ENCODE measurements at regions not wholly inside any gene's neighbourhood (a gene's known extent, or its start where the extent isn't known, plus 50 kb on each side); places are given as distances from the start of the nearest gene placed in this dataset.
"Not testable (repeated sequence)": the region's sequence is repeated elsewhere in the genome, so short reads cannot be mapped to it uniquely, and the experiment has no call there.

- peak in 1 of 3 donors; percentile 14 for DNase-seq
These were observed 137.7 kb upstream of the SMYD2 start for GRCh38 chr1:214143006-214143992.

GRCh38 chr1:214144521-214144920 is 136.4 kb upstream of the SMYD2 start:
- not testable (repeated sequence) for DNase-seq

GRCh38 chr1:214146523-214146922 is 134.4 kb upstream of the SMYD2 start:
- DNase-seq: no peak

GRCh38 chr1:214154596-214155292 is 126.2 kb upstream of the SMYD2 start:
- no peak for DNase-seq

GRCh38 chr1:214155987-214156625 is 124.9 kb upstream of the SMYD2 start:
- DNase-seq: no peak

- no peak for DNase-seq
These were observed 116.8 kb upstream of the SMYD2 start for GRCh38 chr1:214164173-214164572.

GRCh38 chr1:214165850-214166374 is 115.0 kb upstream of the SMYD2 start:
- no peak for DNase-seq

GRCh38 chr1:214174508-214175199 is 106.3 kb upstream of the SMYD2 start:
- no peak for DNase-seq

- DNase-seq: no peak
These were observed 102.9 kb upstream of the SMYD2 start for GRCh38 chr1:214178102-214178501.

- no peak for DNase-seq
These were observed 96.0 kb upstream of the SMYD2 start for GRCh38 chr1:214184992-214185391.

GRCh38 chr1:214186103-214186824 is 94.7 kb upstream of the SMYD2 start:
- DNase-seq: no peak

GRCh38 chr1:214187121-214187900 is 93.6 kb upstream of the SMYD2 start:
- DNase-seq: no peak

- DNase-seq: no peak
These were observed 93.0 kb upstream of the SMYD2 start for GRCh38 chr1:214187933-214188332.

GRCh38 chr1:214188835-214189234 is 92.1 kb upstream of the SMYD2 start:
- no peak for DNase-seq

- DNase-seq: no peak
These were observed 87.9 kb upstream of the SMYD2 start for GRCh38 chr1:214192825-214193643.

- no peak for DNase-seq
These were observed 87.3 kb upstream of the SMYD2 start for GRCh38 chr1:214193691-214194090.

GRCh38 chr1:214198571-214198970 is 82.4 kb upstream of the SMYD2 start:
- peak; percentile 13 to 48 (median 46) for DNase-seq

GRCh38 chr1:214199585-214199984 is 81.4 kb upstream of the SMYD2 start:
- no peak for DNase-seq

GRCh38 chr1:214202992-214203391 is 78.0 kb upstream of the SMYD2 start:
- DNase-seq: no peak

GRCh38 chr1:214205053-214205452 is 75.9 kb upstream of the SMYD2 start:
- DNase-seq: no peak

All from suppressor macrophage treated with lipopolysaccharide for 1 hour (primary cell).